GM23248 (cell line): ENCODE measurements at regions not wholly inside any gene's neighbourhood (a gene's known extent, or its start where the extent isn't known, plus 50 kb on each side); places are given as distances from the start of the nearest gene placed in this dataset.

ENCODE experiments used
- DNase-seq: peaks from one replicate; pipeline ENCODE4 v3.0.0-alpha.2; 2015
- H2AFZ ChIP-seq: fragments of 200-600 bp; sonication (generic); 2 replicates; pipeline ENCODE4 v1.6.1; 2016; ENCODE audit warnings: antibody characterized with exemption
- H3F3A ChIP-seq: fragments of 200-600 bp; sonication (generic); 2 replicates; pipeline ENCODE4 v1.6.1; 2016; ENCODE audit warnings: mild to moderate bottlenecking, antibody characterized with exemption, mixed run types; ENCODE audit not compliant: insufficient read depth
- H3K27ac ChIP-seq: fragments of 200-600 bp; sonication (generic); 2 replicates; pipeline ENCODE4 v1.5.1; 2016; ENCODE audit warnings: mild to moderate bottlenecking
- H3K27me3 ChIP-seq: fragments of 200-600 bp; sonication (generic); replicated peaks from 2 replicates; pipeline ENCODE4 v1.6.1; 2016; ENCODE audit warnings: mild to moderate bottlenecking; ENCODE audit not compliant: insufficient read depth
- H3K36me3 ChIP-seq: fragments of 200-600 bp; sonication (generic); 2 replicates; pipeline ENCODE4 v1.6.1; 2016; ENCODE audit warnings: low read depth, mild to moderate bottlenecking
- H3K4me1 ChIP-seq: fragments of 200-600 bp; sonication (generic); 2 replicates; pipeline ENCODE4 v1.6.1; 2016; ENCODE audit warnings: mild to moderate bottlenecking; ENCODE audit not compliant: insufficient read depth
- H3K4me2 ChIP-seq: fragments of 200-600 bp; sonication (generic); one replicate; pipeline ENCODE4 v1.6.1; 2016; ENCODE audit warnings: mild to moderate bottlenecking; ENCODE audit not compliant: unreplicated experiment
- H3K4me3 ChIP-seq: fragments of 200-600 bp; sonication (generic); 2 replicates; pipeline ENCODE4 v1.5.1; 2016; ENCODE audit warnings: mild to moderate bottlenecking
- H3K79me2 ChIP-seq: fragments of 200-600 bp; sonication (generic); 2 replicates; pipeline ENCODE4 v1.6.1; 2016; ENCODE audit warnings: mild to moderate bottlenecking; ENCODE audit not compliant: insufficient read depth
- H3K9ac ChIP-seq: fragments of 200-600 bp; sonication (generic); 2 replicates; pipeline ENCODE4 v1.6.1; 2016; ENCODE audit warnings: mild to moderate bottlenecking
- H3K9me2 ChIP-seq: fragments of 200-600 bp; sonication (generic); 2 replicates; pipeline ENCODE4 v1.6.1; 2016; ENCODE audit warnings: mixed run types, mild to moderate bottlenecking, moderate library complexity; ENCODE audit not compliant: insufficient read depth
- H3K9me3 ChIP-seq: fragments of 200-600 bp; sonication (generic); one replicate; pipeline ENCODE4 v1.6.1; 2017; ENCODE audit warnings: low read depth
- H4K20me1 ChIP-seq: fragments of 200-600 bp; sonication (generic); 2 replicates; pipeline ENCODE4 v1.6.0; 2016; ENCODE audit not compliant: insufficient read depth
- EZH2 ChIP-seq: fragments of 200-600 bp; sonication (generic); IDR thresholded peaks from 2 replicates; pipeline ENCODE4 v1.6.1; 2018; ENCODE audit warnings: antibody characterized with exemption, mild to moderate bottlenecking; ENCODE audit not compliant: insufficient read depth, poor library complexity, severe bottlenecking
- EZH2phosphoT487 ChIP-seq: fragments of 200-600 bp; sonication (generic); IDR thresholded peaks from 2 replicates; pipeline ENCODE4 v1.6.1; 2018; ENCODE audit warnings: antibody characterized with exemption, moderate library complexity, mild to moderate bottlenecking, low read depth; ENCODE audit not compliant: insufficient read depth
- WGBS, 2 experiments: methylation state at CpG; one replicate each; pipeline ENCODE4 v1.1.6; 2015 to 2017; ENCODE audit warnings: low lambda C conversion rate in 2 of 2, low coverage in 1 of 2; ENCODE audit errors: missing lambda C conversion rate in 2 of 2; 5-methylcytosine and 5-hydroxymethylcytosine counted together
- in situ Hi-C: fragments of 300-500 bp; cut with MboI; formaldehyde crosslinking; loops from 2 replicates; pipeline ENCODE4 v1.15.0; 2020

DNA sequence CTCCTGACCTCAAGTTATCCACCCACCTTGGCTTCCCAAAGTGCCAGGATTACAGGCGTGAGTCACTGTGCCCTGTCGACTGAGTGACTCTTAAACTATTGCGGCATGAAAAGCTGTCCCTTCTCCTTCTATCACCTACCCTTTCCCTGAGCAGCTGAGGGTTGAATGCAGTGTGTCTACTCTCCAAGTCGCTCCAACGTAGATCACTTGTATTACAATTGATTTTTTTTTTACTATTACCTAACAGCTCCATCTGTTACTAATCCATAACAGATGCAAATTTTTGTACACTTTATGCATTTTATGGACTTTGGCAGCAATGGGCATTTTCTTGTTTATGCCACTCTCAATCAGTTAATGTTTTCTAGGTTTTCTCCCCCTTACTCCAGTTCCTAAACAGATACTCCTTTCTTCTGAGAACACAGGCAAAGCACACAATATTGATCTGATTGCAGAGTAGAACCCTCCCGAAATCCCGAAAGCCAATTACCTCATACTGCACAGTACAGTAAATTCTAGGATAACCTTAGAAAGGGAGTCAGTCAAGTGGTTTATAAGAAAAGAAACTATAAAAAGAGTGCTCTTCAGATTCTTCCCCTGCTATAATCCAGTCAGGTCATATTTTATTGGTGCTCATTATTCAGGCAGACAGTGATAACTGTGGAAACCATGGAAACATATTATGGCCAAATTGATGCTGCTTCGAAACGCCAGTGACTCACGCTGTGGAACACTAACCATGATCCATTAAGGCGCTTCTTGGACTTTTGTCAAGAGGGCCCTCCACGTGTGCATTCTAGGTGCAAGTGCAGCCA, 273.0 kb downstream of the ADGB start:
- Histone ChIP-seq H3K9me2 (no peaks in the 10 kb centered on the region), H3K9ac (peak overlapping the region; percentile 45), H3K36me3 (no peaks in the 10 kb centered on the region), H3K27ac (peak overlapping the region; percentile 54), H3K79me2 (no peaks in the 10 kb centered on the region), H3K9me3 (no peaks in the 10 kb centered on the region), H3K4me1 (peaks cover 10% of the 10 kb centered on the region), H3F3A (no peaks in the 10 kb centered on the region), H2AFZ (no peak overlapping the region), H3K27me3 (no peaks in the 10 kb centered on the region), H3K4me2 (peak overlapping the region; percentile 36), H4K20me1 (no peaks in the 10 kb centered on the region), H3K4me3 (peak overlapping the region; percentile 25; the same call in 1 of the 2 replicates)
- in situ Hi-C loops = loop anchor here (25.0 kb wide), 1 partner anchor 1290 kb away; no protein-coding TSS in a partner anchor
- 8 to 9% methylated on average over 12 of the region's 12 CpGs for WGBS, 2 experiments
- DNase-seq = peak; percentile 85
- TF ChIP-seq EZH2 (no peak), EZH2phosphoT487 (no peak)

DNA sequence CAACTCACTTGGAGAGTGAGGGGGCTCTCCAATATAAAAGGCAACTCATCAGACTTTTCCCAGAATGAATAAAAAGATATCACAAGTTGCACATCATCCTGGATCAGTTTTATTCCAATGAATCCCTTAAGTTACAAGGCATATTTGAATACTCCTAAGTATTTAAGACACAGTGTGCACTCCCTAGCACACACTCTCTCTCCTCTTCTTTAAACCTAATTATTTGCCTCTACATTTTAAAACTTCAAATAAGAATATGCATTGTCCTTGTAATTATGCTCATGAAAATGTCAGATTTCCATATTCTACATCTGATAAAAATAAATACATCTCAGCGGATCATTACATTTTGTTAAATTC, 273.6 kb downstream of the ADGB start:
- H3K9me3 ChIP-seq = no peaks in the 10 kb centered on the region
- no peaks in the 10 kb centered on the region for H3F3A ChIP-seq
- H3K9me2 ChIP-seq = no peaks in the 10 kb centered on the region
- no peak overlapping the region for H3K27ac ChIP-seq
- DNase-seq = no peak
- H3K9ac ChIP-seq = no peak overlapping the region
- H3K36me3 ChIP-seq = no peaks in the 10 kb centered on the region
- H2AFZ ChIP-seq = no peak overlapping the region
- in situ Hi-C loops = loop anchor here (25.0 kb wide), 1 partner anchor 1290 kb away; no protein-coding TSS in a partner anchor
- no peak overlapping the region for H3K4me3 ChIP-seq
- 94 to 96% methylated on average over 1 of the region's 1 CpG for WGBS, 2 experiments
- peaks cover 10% of the 10 kb centered on the region for H3K4me1 ChIP-seq
- TF ChIP-seq EZH2phosphoT487 (no peak), EZH2 (no peak)
- no peaks in the 10 kb centered on the region for H3K79me2 ChIP-seq
- H4K20me1 ChIP-seq = no peaks in the 10 kb centered on the region
- H3K4me2 ChIP-seq = no peak overlapping the region
- H3K27me3 ChIP-seq = no peaks in the 10 kb centered on the region

DNA sequence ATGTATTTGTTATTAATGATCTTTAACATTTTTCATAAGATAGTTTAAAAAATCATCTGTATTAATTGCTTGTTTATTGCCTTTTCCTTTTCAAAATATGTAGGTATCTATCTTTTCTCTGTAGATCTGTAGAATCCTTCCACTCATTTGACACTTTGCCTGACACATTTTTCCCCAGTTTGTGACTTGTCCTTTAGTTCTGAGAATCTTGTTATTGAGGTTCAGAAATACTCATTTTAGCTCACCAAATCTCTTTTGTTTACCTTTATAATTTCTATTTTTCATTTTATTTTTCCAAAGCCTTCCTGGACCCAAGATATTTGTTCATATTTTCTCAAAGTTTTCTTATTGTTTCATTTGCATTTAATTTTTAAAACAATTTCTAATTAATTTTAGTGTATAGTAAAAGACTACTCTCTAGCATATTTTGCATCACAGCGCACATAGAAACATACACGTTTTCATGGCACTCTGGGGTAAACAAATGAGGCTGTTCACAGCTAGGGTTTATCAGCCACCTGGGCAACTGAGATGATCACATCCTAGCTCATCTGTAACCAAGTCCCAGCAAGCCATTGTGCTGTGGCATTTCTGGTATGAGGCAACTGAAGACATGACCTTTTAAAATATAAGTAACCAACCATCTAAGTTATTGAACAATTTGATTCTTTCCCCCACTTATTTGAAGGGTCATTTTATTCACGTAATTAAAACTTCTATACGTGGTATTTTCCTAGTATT, 275.7 kb downstream of the ADGB start:
- Histone ChIP-seq H3K27ac (no peak overlapping the region), H3K9ac (no peak overlapping the region), H3K4me1 (peaks cover 10% of the 10 kb centered on the region), H3F3A (no peaks in the 10 kb centered on the region), H3K4me2 (no peak overlapping the region), H3K9me3 (no peaks in the 10 kb centered on the region), H3K9me2 (no peaks in the 10 kb centered on the region), H3K36me3 (no peaks in the 10 kb centered on the region), H3K79me2 (no peaks in the 10 kb centered on the region), H2AFZ (no peak overlapping the region), H4K20me1 (no peaks in the 10 kb centered on the region), H3K4me3 (no peak overlapping the region), H3K27me3 (no peaks in the 10 kb centered on the region)
- in situ Hi-C loops = loop anchor here (25.0 kb wide), 1 partner anchor 1288 kb away; no protein-coding TSS in a partner anchor
- no peak for DNase-seq
- no peak for TF ChIP-seq EZH2
- TF ChIP-seq EZH2phosphoT487 = no peak
- WGBS, 2 experiments = 95 to 99% methylated on average over 4 of the region's 4 CpGs

DNA sequence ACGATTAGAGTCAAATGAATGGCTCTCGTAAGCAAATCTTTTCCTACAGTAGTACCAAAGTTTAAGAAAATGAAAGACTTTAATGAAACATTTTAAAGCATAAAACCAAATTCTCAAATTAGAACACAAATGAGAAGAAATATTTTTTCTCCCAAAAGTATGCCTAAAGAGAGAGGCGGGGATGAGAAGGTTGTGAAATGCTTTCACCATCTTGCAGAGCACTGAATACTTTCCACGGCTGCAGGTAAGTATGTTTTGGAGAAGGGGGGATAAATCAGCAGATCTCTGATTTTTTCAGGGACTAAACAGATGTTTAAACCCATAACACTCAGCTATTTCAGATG, 277.1 kb downstream of the ADGB start:
- H3K4me3 ChIP-seq = no peak overlapping the region
- in situ Hi-C loops = no loop called here
- H3K27ac ChIP-seq = no peak overlapping the region
- H3F3A ChIP-seq = no peaks in the 10 kb centered on the region
- peaks cover 10% of the 10 kb centered on the region for H3K4me1 ChIP-seq
- no peaks in the 10 kb centered on the region for H3K9me2 ChIP-seq
- TF ChIP-seq EZH2phosphoT487 (no peak), EZH2 (no peak)
- WGBS, 2 experiments = 95 to 97% methylated on average over 4 of the region's 4 CpGs
- no peaks in the 10 kb centered on the region for H3K27me3 ChIP-seq
- H3K36me3 ChIP-seq = no peaks in the 10 kb centered on the region
- no peaks in the 10 kb centered on the region for H4K20me1 ChIP-seq
- no peak overlapping the region for H3K4me2 ChIP-seq
- no peak overlapping the region for H2AFZ ChIP-seq
- no peak overlapping the region for H3K9ac ChIP-seq
- no peaks in the 10 kb centered on the region for H3K9me3 ChIP-seq
- DNase-seq = no peak
- no peaks in the 10 kb centered on the region for H3K79me2 ChIP-seq
